SU-DHL-6 (cell line): ENCODE measurements at regions not wholly inside any gene's neighbourhood (a gene's known extent, or its start where the extent isn't known, plus 50 kb on each side); places are given as distances from the start of the nearest gene placed in this dataset.
A peak's percentile ranks its signal among the peaks of the same experiment; 100 is the strongest.

ENCODE experiments used
- H2AFZ ChIP-seq: fragments of 200-600 bp; sonication (generic); 2 replicates; pipeline ENCODE4 v1.6.1; 2014; ENCODE audit warnings: low read depth, mild to moderate bottlenecking, moderate library complexity, mixed read lengths, antibody characterized with exemption, low read length; ENCODE audit not compliant: severe bottlenecking
- H3F3A ChIP-seq: fragments of 200-600 bp; shearing (Covaris generic); 2 replicates; pipeline ENCODE4 v1.6.0; 2016; ENCODE audit warnings: antibody characterized with exemption, mild to moderate bottlenecking; ENCODE audit not compliant: insufficient read depth
- H3K27ac ChIP-seq: fragments of 200-600 bp; sonication (generic); 2 replicates; pipeline ENCODE4 v1.5.1; 2016; ENCODE audit warnings: low read depth, mild to moderate bottlenecking, low read length, moderate library complexity, mixed read lengths
- H3K27me3 ChIP-seq: fragments of 200-600 bp; sonication (generic), shearing (Covaris generic); 2 replicates; pipeline ENCODE4 v1.6.0; 2014; ENCODE audit warnings: mild to moderate bottlenecking, low read length
- H3K36me3 ChIP-seq: fragments of 200-600 bp; sonication (generic); 2 replicates; pipeline ENCODE4 v1.6.1; 2014; ENCODE audit warnings: mild to moderate bottlenecking, low read length, mixed read lengths
- H3K4me2 ChIP-seq: fragments of 300-600, 200-600 bp; shearing (Covaris generic), sonication (generic); 2 replicates; pipeline ENCODE4 v1.6.0; 2014; ENCODE audit warnings: low read length, low read depth, mild to moderate bottlenecking; ENCODE audit not compliant: poor library complexity, severe bottlenecking
- H3K4me3 ChIP-seq: fragments of 200-600 bp; sonication (generic); 2 replicates; pipeline ENCODE4 v1.5.1; 2014; ENCODE audit warnings: antibody characterized with exemption, low read length, mild to moderate bottlenecking, mixed read lengths; ENCODE audit not compliant: insufficient read depth, poor library complexity, severe bottlenecking
- H3K79me2 ChIP-seq: fragments of 200-600 bp; sonication (generic); 2 replicates; pipeline ENCODE4 v1.6.1; 2014; ENCODE audit warnings: mild to moderate bottlenecking, low read length, moderate library complexity; ENCODE audit not compliant: insufficient read depth
- H3K9ac ChIP-seq: fragments of 200-600 bp; sonication (generic); 2 replicates; pipeline ENCODE4 v1.7.0; 2014; ENCODE audit warnings: mild to moderate bottlenecking, low read length
- H3K9me2 ChIP-seq: fragments of 200-600 bp; sonication (generic); replicated peaks from 2 replicates; pipeline ENCODE4 v1.6.1; 2014; ENCODE audit warnings: low read length; ENCODE audit not compliant: insufficient read depth
- H3K9me3 ChIP-seq: fragments of 200-600 bp; sonication (generic); 2 replicates; pipeline ENCODE4 v1.6.1; 2014; ENCODE audit warnings: low read length, mixed read lengths; ENCODE audit not compliant: insufficient read depth
- H4K20me1 ChIP-seq: fragments of 200-600 bp; sonication (generic); 2 replicates; pipeline ENCODE4 v1.6.1; 2014; ENCODE audit warnings: low read depth, mild to moderate bottlenecking, antibody characterized with exemption, low read length, moderate library complexity, mixed read lengths
- EZH2phosphoT487 ChIP-seq: fragments of 200-600 bp; sonication (generic), shearing (Covaris generic); conservative IDR thresholded peaks from 2 replicates; pipeline ENCODE4 v1.6.1; 2018; ENCODE audit warnings: mild to moderate bottlenecking, antibody characterized with exemption, low read length, moderate library complexity, mixed read lengths
- TF ChIP-seq, protein P1 (sequence below): fragments of 200-600 bp; sonication (generic); IDR thresholded peaks from one replicate; pipeline ENCODE4 v1.5.1; 2017; ENCODE audit warnings: antibody characterized with exemption, mild to moderate bottlenecking, low read length, moderate library complexity; ENCODE audit not compliant: insufficient read depth, poor library complexity, severe bottlenecking

DNA sequence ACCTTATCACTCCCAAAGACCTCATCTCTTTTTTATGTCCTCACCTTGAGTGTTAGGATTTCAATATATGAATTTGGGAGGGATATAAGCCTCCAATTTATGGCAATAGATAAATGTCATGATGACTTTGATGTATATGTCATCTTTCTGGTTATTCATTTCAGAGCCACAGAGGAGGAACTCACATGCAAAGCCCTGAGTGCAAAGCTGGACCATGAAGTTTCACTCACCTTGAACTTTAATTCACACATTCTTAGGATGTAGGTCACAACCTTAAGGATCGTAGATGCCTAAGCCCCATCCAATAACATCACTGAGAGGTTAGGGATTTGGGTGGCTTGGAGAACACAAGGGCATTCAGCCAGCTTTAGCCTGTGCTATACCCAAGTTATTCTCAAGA is 81.9 kb upstream of the ZPBP start:
- no peak for TF ChIP-seq EZH2phosphoT487
- TF ChIP-seq, protein P1, sequence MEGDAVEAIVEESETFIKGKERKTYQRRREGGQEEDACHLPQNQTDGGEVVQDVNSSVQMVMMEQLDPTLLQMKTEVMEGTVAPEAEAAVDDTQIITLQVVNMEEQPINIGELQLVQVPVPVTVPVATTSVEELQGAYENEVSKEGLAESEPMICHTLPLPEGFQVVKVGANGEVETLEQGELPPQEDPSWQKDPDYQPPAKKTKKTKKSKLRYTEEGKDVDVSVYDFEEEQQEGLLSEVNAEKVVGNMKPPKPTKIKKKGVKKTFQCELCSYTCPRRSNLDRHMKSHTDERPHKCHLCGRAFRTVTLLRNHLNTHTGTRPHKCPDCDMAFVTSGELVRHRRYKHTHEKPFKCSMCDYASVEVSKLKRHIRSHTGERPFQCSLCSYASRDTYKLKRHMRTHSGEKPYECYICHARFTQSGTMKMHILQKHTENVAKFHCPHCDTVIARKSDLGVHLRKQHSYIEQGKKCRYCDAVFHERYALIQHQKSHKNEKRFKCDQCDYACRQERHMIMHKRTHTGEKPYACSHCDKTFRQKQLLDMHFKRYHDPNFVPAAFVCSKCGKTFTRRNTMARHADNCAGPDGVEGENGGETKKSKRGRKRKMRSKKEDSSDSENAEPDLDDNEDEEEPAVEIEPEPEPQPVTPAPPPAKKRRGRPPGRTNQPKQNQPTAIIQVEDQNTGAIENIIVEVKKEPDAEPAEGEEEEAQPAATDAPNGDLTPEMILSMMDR = no peak
- no peak overlapping the region for H3K4me3 ChIP-seq
- no peak overlapping the region for H3K27ac ChIP-seq
- H3K9ac ChIP-seq = no peak overlapping the region
- H3K9me3 ChIP-seq = no peaks in the 10 kb centered on the region
- no peaks in the 10 kb centered on the region for H3K36me3 ChIP-seq
- no peaks in the 10 kb centered on the region for H3K27me3 ChIP-seq
- H3F3A ChIP-seq = no peaks in the 10 kb centered on the region
- H3K9me2 ChIP-seq = no peaks in the 10 kb centered on the region
- no peak overlapping the region for H3K4me2 ChIP-seq
- no peaks in the 10 kb centered on the region for H4K20me1 ChIP-seq
- H2AFZ ChIP-seq = no peak overlapping the region
- H3K79me2 ChIP-seq = no peaks in the 10 kb centered on the region

DNA sequence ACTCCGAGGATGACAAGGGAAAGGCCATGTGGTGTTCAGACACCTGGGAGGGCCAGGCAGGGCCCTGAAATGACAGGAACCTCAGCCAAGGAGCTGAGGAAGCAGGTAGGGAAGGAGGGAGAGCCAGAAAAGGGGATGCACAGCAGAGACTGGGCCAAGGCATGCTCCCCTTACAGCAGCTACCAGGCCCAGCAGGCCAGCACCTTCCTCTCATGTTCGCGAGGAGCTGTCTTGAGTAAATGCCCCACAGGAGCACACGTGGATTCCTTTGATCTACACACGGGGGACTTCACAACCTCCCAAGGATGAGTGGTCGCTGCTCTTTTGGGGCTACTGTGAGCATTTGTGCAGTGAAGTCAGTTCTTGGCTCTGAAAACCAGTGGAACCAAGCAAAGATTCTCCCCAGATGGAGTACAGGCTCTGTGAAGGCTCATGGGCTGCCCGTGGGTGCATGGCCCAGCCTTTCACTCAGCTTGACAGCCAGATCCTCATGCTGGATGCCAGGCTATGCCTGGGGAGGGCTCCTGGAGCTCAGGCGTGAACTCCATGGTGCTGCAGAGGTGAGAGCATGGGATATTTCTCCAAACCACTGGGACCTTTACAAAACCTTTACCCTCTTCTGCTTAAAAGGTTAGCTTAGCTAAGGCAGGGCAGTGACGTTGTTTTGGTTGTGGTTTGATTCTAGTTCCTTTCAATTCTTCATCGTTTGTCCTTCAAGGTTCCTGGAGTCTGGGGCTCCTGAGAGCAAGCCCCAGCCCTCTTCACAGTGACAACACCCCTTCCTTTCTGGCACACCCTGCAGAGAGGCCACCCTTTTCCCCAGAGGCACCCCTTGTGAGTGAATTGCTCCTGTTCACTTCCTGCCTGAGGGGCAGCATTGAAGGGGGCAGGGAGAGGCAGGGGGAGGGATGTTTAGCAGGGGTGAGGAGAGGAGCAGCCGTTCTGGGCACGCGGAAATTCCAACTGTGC is 74.2 kb upstream of the ZPBP start:
- Histone ChIP-seq H3K4me3 (no peak overlapping the region), H3K9me2 (no peaks in the 10 kb centered on the region), H3K79me2 (no peaks in the 10 kb centered on the region), H3K9me3 (no peaks in the 10 kb centered on the region), H3K27me3 (no peaks in the 10 kb centered on the region), H3K27ac (no peak overlapping the region), H3K36me3 (no peaks in the 10 kb centered on the region), H4K20me1 (no peaks in the 10 kb centered on the region), H3K4me2 (peak overlapping the region; percentile 25), H3F3A (peaks cover 4% of the 10 kb centered on the region; the same call in 1 of the 2 replicates), H2AFZ (peak overlapping the region; percentile 76), H3K9ac (peak overlapping the region; percentile 29)
- TF ChIP-seq EZH2phosphoT487 = no peak
- TF ChIP-seq, protein P1 = no peak

DNA sequence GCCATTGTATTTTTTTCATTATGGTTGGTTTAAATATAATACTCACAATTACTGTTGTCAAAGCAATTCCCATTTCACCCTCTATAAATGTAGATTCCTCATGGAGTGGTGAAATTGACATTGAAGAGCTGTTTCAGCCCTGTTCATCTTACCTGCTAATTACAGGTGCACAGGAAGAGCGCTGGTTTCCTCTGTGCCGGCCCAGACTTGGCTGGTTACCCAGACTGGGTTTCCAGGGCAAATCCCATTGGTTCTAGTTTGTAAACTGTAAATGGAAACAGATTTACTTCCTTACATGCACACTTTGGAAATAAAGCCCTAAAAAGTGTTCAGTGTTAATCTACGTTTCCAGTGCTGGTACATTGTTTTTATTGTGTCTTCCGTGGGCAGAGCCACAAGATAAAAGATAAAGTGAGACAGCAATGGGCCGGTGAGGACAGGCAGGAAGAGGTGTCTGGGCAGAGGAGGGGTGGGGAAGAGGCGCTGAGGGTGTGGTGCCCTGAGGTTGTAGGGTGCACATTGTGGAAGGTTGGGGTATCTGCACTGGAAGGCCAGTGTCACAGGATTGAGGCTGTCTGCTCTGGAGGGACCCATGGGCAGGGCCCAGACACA is 71.6 kb upstream of the ZPBP start:
- Histone ChIP-seq H3K79me2 (no peaks in the 10 kb centered on the region), H2AFZ (peak overlapping the region; percentile 21), H3K27me3 (no peaks in the 10 kb centered on the region), H3K9me3 (no peaks in the 10 kb centered on the region), H3K36me3 (no peaks in the 10 kb centered on the region), H4K20me1 (no peaks in the 10 kb centered on the region), H3K4me3 (no peak overlapping the region), H3K4me2 (no peak overlapping the region), H3K27ac (no peak overlapping the region), H3F3A (peaks cover 4% of the 10 kb centered on the region; the same call in 1 of the 2 replicates), H3K9ac (no peak overlapping the region), H3K9me2 (no peaks in the 10 kb centered on the region)
- no peak for TF ChIP-seq EZH2phosphoT487
